CD4-positive, alpha-beta T cell treated with Interferon alpha-2 for 1 hour (primary cell): ENCODE measurements at regions not wholly inside any gene's neighbourhood (a gene's known extent, or its start where the extent isn't known, plus 50 kb on each side); places are given as distances from the start of the nearest gene placed in this dataset.

Experiments
- DNase-seq, 2 donors: peaks; one replicate each; pipeline ENCODE4 v3.0.0-alpha.2; 2020 to 2022

- no peak for DNase-seq
These were observed 52.8 kb downstream of the SOX2 start for GRCh38 chr3:181764544-181764943.

GRCh38 chr3:181770296-181770695, 58.6 kb downstream of the SOX2 start:
- DNase-seq = no peak

- DNase-seq = no peak
These were observed 59.4 kb downstream of the SOX2 start for GRCh38 chr3:181771120-181771519.

- no peak for DNase-seq
These were observed 60.4 kb downstream of the SOX2 start for GRCh38 chr3:181772166-181772565.

GRCh38 chr3:181773921-181774320, 62.2 kb downstream of the SOX2 start:
- DNase-seq = no peak

- no peak for DNase-seq
These were observed 70.7 kb downstream of the SOX2 start for GRCh38 chr3:181782306-181782954.

GRCh38 chr3:181790561-181790960, 78.8 kb downstream of the SOX2 start:
- no peak for DNase-seq

- DNase-seq = no peak
These were observed 79.6 kb downstream of the SOX2 start for GRCh38 chr3:181791056-181791955.

GRCh38 chr3:181793006-181793405, 81.3 kb downstream of the SOX2 start:
- DNase-seq = no peak

GRCh38 chr3:181794011-181794790, 82.5 kb downstream of the SOX2 start:
- DNase-seq = no peak

- DNase-seq = no peak
These were observed 84.9 kb downstream of the SOX2 start for GRCh38 chr3:181796641-181797040.

- DNase-seq = no peak
These were observed 85.7 kb downstream of the SOX2 start for GRCh38 chr3:181797431-181797830.

- DNase-seq = no peak
These were observed 94.0 kb downstream of the SOX2 start for GRCh38 chr3:181805703-181806102.

- no peak for DNase-seq
These were observed 96.3 kb downstream of the SOX2 start for GRCh38 chr3:181808053-181808452.

- DNase-seq = no peak
These were observed 112.0 kb downstream of the SOX2 start for GRCh38 chr3:181823716-181824115.

- no peak for DNase-seq
These were observed 113.2 kb downstream of the SOX2 start for GRCh38 chr3:181824961-181825360.

- DNase-seq = no peak
These were observed 127.6 kb downstream of the SOX2 start for GRCh38 chr3:181839039-181839915.

GRCh38 chr3:181839916-181840297, 128.2 kb downstream of the SOX2 start:
- no peak for DNase-seq

GRCh38 chr3:181844211-181844610, 132.5 kb downstream of the SOX2 start:
- DNase-seq = no peak

- DNase-seq = no peak
These were observed 135.6 kb downstream of the SOX2 start for GRCh38 chr3:181847276-181847675.

GRCh38 chr3:181851063-181851462, 139.3 kb downstream of the SOX2 start:
- no peak for DNase-seq

GRCh38 chr3:181855825-181856224, 144.1 kb downstream of the SOX2 start:
- DNase-seq = no peak

GRCh38 chr3:181859518-181859917, 147.8 kb downstream of the SOX2 start:
- DNase-seq = no peak
